Posterior cingulate gyrus (tissue), 11 donors: ENCODE measurements at regions not wholly inside any gene's neighbourhood (a gene's known extent, or its start where the extent isn't known, plus 50 kb on each side); places are given as distances from the start of the nearest gene placed in this dataset.
"Not testable (repeated sequence)": the region's sequence is repeated elsewhere in the genome, so short reads cannot be mapped to it uniquely, and the experiment has no call there.

Source experiments
- DNase-seq, 10 donors: peaks; one replicate each; pipeline versions ENCODE4 v3.0.0 to v3.0.0-alpha.2; 2020 to 2021; ENCODE audit warnings: mixed read lengths in 3 of 10
- intact Hi-C: fragments of 100-400 bp; cut with DNase I; formaldehyde crosslinking; loops from one replicate; pipeline ENCODE4 v1.15.1; 2023

DNA sequence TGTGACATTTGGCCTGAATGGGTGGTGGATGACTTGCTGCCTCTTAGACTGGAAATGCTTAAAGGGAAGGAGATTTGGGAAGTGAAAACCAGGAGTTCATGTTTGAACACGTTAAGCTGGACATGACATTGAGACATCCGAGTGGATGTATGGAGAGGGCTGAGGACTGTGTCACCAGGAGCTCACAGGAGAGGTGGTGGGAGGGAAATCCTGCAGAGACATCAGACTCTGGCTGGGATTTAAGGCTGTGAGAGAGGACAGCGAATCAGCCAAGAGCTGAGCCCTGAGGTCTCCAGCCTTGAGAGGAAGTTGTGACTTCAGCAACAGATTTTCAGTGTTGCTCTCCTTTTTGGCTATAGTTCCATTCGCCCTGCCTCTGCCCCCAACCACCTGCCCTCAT, 432.5 kb upstream of the SPATA31A3 start:
- intact Hi-C loops, DNase-seq: not testable (repeated sequence)

DNA sequence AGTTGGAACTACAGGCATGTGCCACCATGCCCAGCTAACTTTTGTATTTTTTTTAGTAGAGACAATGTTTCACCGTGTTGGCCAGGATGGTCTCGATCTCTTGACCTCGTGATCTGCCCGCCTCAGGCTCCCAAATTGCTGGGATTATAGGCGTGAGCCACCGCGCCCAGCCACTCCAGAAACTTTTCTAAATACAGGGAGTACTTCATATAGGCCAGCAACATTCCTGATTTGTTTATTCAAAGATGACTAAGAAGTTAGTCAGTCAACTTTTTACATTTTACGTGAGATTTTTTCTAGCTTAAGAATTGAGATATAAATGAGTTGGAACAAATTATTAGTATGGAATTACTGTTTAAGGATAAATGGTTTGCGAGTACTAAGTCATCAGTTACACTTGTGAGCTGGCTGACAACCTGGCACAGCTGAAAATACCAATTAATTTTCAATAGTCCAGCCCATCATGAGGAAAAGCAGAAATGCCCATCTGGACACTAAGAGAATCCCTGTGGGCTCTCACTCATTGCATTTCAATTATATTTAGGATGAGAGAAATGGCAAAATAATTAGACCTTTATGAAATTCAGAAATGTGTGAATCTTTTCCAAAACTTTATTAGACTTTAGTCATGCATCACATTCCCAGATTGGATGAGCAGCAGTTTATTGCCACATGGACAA, 430.8 kb upstream of the SPATA31A3 start:
- DNase-seq, intact Hi-C loops: not testable (repeated sequence)

DNA sequence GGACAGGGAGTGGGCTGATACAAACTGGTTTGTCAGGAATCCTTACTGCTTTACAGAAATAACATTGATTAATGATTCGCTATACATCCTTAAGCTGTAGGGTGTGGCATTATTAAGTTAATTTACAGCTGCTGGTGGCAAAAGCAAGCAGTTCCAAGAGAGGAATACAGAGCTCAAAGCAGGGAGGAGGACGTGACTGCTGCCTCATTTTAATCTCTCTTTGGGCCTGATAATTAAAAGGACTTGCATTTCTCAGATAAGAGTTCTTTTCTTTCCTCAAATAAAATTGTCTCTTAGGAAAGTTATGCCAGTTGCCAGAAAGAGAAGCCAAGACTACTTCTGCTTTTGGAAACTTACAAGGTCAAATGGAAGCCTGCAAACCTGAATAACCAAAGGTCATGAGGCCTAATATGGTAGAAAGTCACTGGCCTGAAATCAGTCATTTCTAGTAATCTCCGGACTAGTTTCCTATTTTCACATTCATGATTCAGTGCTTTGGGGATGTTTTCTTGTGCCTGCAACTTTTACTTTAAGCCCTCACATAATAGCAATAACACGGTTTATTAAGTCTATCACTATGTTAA, 426.2 kb upstream of the SPATA31A3 start:
- DNase-seq, intact Hi-C loops: not testable (repeated sequence)

DNA sequence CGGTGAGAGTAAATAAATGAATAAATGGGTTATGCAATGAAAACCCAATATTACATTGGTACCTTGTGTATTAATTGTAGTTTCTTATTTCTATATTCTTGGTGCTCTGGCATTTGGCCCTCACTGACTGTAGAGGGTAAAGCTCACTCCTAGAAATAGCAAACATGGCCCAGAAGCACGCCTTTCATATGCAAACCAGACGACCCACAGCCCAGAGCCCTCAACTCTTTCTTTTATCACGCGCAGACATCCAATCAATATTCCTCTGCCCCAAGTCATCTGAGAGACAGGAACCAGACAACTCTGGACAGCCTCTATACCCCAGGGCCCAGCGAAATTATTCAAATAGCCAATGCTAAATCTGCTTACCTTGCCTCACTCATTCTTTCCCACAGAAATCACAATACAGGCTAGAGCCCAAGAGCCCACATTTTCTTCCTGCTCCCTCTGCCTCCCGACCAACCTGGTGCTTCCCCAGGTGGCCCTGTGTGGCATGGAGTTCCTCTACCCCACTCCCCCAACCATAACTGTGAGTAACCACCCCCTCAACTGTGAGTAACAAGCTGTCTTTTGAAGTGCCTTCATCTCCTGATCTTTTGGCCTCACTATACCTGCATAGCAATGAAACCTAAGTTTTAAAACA, 425.1 kb upstream of the SPATA31A3 start:
- intact Hi-C loops, DNase-seq: not testable (repeated sequence)

DNA sequence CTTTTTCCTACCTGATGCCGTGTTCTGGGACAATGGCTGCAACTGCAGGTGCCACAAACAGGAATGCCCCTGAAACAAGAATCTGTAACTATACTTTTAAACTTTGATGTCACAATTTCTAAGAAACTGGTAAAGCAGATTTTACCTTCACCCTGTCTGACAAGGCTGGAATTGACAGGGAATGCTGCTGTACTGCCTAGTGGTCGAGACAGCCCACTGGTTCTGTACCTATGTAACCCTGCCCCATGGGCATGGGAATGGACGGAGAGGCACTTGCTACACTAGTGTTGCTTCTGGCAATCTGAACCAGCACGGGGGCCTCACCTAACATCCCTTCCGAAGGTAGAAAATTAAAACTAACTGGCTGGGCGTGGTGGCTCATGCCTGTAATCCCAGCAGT, 424.3 kb upstream of the SPATA31A3 start:
- intact Hi-C loops = not testable (repeated sequence)
- DNase-seq = peak in 1 of 10 donors; percentile 4

DNA sequence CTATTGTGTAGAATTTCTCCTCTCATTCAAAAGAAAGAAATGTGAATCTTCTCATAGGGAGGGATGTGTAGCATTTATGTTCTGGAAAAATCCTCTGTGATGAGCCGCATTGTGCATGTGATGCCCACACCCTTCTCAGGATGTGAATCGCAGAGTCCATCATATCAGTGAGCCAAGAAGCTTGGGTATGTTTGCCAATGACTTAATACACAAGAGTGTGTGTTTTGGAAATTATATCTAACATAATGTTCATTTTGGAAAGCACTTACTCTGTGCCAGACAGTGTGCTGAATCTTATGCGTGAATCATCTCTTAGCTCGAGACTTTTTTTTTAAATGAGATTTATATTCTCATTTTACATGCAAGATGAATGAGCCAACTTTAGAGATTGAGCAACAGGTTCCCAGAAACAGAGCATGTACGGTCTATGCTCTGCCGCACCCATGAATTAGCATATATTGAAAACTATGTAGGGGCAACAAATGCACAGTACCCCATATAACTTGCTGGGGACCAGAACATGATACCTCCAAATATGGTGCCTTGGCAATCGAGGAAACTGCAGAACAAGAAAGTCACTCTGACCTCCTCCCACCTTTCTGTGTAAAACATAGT, 418.4 kb upstream of the SPATA31A3 start:
- intact Hi-C loops, DNase-seq: not testable (repeated sequence)

DNA sequence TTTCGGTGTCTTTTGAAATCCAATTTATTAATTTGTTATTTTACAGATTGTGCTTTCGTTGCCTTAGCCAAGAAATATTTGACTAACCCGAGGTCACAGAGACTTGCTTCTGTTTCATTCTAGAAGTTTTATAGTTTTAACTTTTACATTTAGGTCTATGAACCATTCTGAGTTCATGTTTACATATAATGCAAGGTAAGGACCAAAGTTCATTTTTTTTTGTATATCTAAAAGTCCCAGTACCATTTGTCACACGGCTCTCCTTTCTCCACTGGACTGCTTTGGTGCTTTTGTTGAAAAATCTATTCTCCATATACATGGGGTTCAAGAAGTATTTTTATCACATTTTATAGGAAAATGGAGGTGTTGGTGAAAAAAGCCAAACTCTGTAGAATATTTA, 411.4 kb upstream of the SPATA31A3 start:
- intact Hi-C loops = not testable (repeated sequence)

DNA sequence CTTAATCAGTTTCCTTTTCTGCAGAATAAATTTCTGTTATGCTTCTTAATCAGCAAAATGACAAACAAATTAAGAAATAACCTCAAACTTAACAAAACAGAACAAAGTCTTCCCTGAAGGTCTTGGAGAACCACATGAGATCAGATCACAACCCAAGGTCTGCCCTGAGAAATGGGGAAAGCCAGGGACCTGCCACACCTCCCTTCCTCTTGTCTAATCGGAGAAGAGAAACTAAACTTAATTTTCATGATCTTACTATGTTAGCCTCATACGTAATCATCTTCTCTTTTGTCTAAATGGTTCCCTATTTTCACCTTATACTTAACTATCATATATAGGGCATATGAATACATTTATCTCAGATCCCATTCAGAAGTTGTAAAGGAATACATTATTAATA, 405.4 kb upstream of the SPATA31A3 start:
- DNase-seq, intact Hi-C loops: not testable (repeated sequence)

More for the DNA sequence above, 411.4 kb upstream of the SPATA31A3 start:
- not testable (repeated sequence) for DNase-seq

DNA sequence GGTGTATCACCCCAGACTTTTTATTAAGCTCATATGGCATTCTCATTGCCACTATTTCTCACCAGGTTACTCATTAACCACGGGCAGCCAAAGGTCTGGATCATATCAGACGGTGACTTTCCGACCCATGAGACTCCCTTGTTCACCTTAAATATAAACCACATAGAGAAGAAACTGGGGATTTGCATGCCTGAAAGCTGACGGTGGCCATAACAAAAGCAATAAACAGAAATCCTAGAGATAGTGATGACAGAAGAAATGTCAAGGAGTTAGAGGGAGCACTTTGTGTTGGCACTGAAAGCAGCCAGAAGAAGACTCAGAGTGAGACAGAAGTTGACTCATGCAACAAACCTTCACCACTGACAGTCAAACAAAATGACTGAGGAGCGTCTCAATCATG, 402.4 kb upstream of the SPATA31A3 start:
- intact Hi-C loops, DNase-seq: not testable (repeated sequence)

DNA sequence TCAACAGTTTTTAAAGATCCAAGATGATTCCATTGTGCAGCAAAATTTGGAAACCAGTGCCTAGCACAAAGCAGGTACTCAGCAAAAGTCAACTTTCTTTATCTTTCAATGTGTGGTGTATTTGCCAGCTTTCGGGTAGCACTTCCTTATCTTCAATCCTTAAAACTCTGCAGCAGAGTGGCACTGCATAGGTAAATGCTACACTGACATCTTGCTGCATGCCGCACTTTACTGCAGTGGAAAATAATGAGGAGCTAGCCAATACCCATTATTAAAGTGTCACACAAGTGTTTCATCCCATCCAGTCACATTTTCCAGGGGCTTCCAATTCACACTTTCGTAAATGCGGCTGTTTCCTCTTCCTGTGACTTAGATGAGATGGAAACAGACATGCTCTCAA, 401.7 kb upstream of the SPATA31A3 start:
- intact Hi-C loops, DNase-seq: not testable (repeated sequence)

DNA sequence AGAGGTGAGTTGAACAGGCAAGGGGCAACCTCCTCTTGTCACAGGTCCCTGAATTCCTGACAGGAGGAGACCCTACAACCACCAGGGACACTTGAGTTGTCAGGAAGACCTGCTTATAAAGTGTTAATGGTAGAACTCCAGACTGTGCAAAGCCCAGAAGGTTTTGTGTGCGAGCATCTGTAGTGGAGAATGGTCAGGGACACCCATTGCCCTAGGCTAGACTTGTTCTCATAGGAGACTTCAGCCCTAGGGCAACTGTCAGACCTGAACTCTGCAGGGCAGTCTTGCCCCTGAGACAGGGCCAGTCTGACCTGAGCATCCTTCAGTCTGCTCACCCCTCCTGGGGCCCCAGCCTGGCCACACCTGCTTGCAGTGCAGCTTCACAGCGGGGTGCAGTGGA, 377.3 kb upstream of the SPATA31A3 start:
- intact Hi-C loops, DNase-seq: not testable (repeated sequence)

DNA sequence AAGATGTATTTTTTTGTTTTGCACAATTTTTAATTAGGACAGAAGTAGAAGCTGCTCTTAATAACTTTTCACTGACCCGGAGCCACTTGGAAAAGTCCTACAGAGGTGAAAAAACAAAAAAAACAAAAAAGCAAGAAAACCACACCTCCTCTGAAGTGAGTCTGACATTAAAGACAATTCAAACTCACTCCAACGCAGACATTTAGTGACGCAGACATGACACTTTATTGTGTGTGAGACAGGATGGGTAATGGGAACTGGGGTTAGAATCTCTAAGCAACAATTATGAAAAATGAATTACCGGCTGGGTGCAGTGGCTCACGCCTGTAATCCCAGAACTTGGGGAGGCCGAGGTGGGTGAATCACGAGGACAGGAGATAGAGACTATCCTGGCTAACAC, 370.0 kb upstream of the SPATA31A3 start:
- intact Hi-C loops, DNase-seq: not testable (repeated sequence)

DNA sequence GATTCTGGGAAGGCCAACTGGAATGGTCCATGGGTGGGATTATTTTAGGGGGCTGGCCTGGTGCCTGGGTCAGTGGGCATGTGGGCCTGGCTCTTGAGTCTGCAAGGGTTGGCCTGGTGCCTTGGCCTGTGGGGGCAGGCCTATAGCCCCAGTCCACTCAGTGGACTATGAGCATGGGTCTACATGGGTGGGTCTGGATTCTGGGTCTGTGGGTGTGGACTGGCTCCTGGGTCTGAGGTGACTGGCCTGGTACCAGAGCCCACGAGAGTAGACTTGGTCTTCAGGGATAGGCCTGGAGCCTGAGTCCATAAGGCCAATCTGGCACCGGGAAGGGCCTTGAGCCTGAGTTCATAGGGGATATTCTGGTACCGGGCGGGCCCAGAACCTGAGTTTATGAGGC, 361.6 kb upstream of the SPATA31A3 start:
- intact Hi-C loops, DNase-seq: not testable (repeated sequence)

DNA sequence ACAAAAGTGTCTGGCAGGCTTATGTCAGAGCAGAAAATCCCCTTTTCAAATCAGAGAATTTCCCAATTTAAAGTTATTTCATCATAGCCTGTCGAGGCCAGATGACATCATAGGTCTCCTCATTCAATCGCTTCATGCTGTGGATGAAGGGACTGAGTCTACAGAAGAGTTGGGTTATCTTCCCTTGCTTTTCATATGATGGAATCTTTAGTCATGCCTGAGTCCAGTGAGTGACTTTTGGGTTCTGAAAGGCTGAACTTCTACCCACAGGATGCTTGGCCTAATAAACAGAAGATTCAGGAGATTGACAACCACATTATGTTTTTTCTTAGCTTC, 357.0 kb upstream of the SPATA31A3 start:
- intact Hi-C loops, DNase-seq: not testable (repeated sequence)

DNA sequence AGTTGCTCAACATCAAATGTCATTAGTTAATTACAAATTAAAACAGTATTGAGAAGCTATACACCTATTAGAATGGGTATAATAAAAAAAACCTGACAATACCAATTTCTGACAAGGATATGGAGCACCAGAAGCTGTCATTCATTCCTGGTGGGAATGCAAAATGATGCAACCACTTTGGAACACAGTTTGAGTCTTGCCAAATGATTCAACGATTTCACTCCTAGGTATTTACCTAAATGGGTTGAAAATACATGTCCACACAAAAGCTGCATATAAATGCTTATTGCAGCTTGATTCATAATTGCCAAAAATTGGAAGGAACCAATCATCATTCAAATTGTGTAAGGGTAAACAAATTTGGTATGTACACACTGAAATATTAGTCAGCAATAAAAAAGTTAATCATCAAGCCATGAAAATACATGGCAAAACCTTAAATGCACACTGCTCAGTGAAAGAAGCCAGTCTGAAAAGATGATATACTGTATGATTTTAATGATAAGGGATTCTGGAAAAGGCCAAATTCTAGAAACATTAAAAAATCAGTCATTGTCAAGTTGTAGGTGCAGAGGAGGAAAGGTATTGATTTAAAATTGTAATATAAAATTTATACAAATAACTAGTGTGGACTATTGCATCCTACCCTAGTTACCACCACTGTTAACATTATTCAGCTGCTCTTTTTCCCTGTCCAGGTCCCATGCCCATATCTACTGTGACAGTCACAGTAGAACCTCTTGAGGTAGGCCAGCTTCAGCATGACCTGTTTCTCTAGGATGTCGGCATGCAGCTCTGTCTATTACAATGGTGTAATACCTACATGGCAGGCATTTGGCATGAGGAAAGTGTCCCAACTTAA, 356.4 kb upstream of the SPATA31A3 start:
- intact Hi-C loops, DNase-seq: not testable (repeated sequence)

DNA sequence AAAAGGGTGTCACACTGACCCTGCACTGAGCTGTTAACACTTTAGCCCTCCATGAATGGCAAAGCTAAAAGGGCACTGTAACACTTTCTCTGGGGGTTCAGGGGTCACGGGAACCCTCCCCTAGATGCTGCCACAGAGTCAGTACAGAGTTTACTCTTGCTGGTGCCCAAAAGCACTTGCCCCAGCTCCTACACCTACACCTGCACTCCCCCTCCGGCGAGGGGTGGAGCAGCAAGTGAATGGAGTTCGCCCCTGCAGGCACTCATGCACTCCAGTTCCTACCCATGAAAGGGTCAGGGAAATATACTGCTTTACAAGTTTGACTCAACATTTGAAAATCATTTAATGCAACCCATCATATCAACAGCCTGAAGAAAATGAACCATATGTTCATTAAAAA, 355.7 kb upstream of the SPATA31A3 start:
- DNase-seq, intact Hi-C loops: not testable (repeated sequence)

DNA sequence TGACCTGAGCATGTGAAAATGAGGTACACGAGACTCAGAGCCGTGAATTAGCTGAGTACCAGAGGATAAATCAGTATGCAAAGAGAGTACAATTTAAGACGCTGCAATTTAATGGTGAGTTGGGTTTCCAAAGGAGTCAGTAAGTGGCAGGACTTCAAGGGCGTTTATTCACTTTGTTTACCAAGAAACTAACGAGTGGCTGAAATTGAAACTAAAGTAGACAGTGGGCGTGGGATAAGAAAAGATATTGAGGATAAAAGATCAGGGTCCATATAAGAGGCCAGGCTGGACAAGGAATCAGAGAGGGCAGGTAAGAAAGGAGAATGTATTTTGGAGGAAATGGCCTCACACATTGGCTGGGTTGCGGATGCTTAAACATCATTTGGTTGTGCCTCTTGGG, 346.9 kb upstream of the SPATA31A3 start:
- intact Hi-C loops = not testable (repeated sequence)

DNA sequence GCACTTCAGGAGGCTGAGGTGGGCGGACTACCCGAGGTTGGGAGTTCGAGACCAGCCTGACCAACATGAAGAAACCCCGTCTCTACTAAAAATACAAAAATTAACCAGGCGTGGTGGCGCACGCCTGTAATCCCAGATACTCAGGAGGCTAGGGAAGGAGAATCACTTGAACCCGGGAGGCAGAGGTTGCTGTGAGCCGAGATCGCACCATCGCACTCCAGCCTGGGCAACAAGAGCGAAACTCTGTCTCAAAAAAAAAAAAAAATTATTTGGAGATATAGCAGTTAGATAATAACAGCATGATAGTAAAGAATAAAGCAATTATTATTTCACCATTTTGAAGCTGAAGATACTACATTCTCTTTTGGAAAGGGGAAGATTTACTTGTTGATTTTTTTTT, 345.9 kb upstream of the SPATA31A3 start:
- peak in 5 of 10 donors; percentile 4 to 66 (median 24) for DNase-seq
- intact Hi-C loops = not testable (repeated sequence)

More for the DNA sequence above, 346.9 kb upstream of the SPATA31A3 start:
- DNase-seq = not testable (repeated sequence)

DNA sequence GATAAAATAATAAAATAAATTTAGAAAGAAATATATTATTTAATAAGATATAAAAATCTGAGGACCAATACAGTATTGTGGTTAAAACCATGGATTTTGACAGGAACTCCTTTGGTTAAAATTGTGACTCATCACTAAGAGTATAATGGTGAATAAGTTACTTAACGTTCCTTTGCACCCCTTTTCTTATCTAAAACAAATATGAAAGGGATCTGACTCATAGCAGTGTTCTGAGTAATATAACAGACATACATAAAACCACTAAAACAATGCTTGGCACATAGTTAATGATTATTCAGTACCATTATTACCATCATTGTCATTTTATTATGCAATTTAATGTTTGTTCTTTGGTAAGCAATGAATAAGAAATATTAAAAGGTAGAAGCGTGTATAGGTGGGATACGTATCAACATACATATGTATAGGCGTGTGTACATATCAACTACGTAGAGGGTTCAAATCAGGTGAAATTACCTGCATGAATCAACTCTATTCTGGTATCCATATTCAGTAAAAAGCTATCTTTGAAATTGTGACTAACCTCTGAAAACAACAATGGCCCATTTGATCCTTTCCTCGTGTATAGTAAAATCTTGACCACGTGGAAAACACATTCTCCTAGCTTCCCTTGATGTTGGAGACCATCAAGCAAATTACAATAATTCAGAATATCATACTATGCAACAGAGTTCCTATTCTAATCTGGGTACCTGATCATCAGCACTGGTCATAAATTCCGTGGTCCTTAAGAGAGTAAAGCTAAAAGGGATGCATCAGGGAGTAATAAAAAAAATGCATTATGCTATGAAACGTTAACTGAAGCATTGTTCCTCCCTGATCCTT, 342.6 kb upstream of the SPATA31A3 start:
- DNase-seq, intact Hi-C loops: not testable (repeated sequence)
